Activated CD4-positive, CD25-positive, alpha-beta regulatory T cell (primary cell): ENCODE measurements at regions not wholly inside any gene's neighbourhood (a gene's known extent, or its start where the extent isn't known, plus 50 kb on each side); places are given as distances from the start of the nearest gene placed in this dataset.
"Not testable (repeated sequence)": the region's sequence is repeated elsewhere in the genome, so short reads cannot be mapped to it uniquely, and the experiment has no call there.

ENCODE experiments used
- DNase-seq, 4 experiments: peaks; one replicate each; lab custom pipeline; 2025; lab: John Stamatoyannopoulos, UW

GRCh38 chr3:5476403-5476802 lies 288.9 kb downstream of the EDEM1 start:
- no peak for DNase-seq

- DNase-seq = no peak
Observed at GRCh38 chr3:5479229-5479799, 291.8 kb downstream of the EDEM1 start.

- no peak for DNase-seq
Observed at GRCh38 chr3:5480190-5480589, 292.7 kb downstream of the EDEM1 start.

- DNase-seq = no peak
Observed at GRCh38 chr3:5485427-5485826, 297.9 kb downstream of the EDEM1 start.

- no peak for DNase-seq
Observed at GRCh38 chr3:5488771-5489170, 301.3 kb downstream of the EDEM1 start.

- DNase-seq = no peak
Observed at GRCh38 chr3:5489536-5489935, 302.0 kb downstream of the EDEM1 start.

- DNase-seq = no peak
Observed at GRCh38 chr3:5494905-5495519, 307.5 kb downstream of the EDEM1 start.

GRCh38 chr3:5497497-5497896 lies 310.0 kb downstream of the EDEM1 start:
- DNase-seq = no peak

GRCh38 chr3:5498981-5499380 lies 311.5 kb downstream of the EDEM1 start:
- no peak for DNase-seq

- no peak for DNase-seq
Observed at GRCh38 chr3:5499404-5499803, 311.9 kb downstream of the EDEM1 start.

GRCh38 chr3:5503136-5503535 lies 315.6 kb downstream of the EDEM1 start:
- no peak for DNase-seq

- no peak for DNase-seq
Observed at GRCh38 chr3:5504135-5504534, 316.6 kb downstream of the EDEM1 start.

- no peak for DNase-seq
Observed at GRCh38 chr3:5505163-5505562, 317.7 kb downstream of the EDEM1 start.

GRCh38 chr3:5505997-5506396 lies 318.5 kb downstream of the EDEM1 start:
- DNase-seq = no peak

- DNase-seq = not testable (repeated sequence)
Observed at GRCh38 chr3:5508860-5509259, 321.4 kb downstream of the EDEM1 start.

- DNase-seq = no peak
Observed at GRCh38 chr3:5510300-5510699, 322.8 kb downstream of the EDEM1 start.

- DNase-seq = no peak
Observed at GRCh38 chr3:5517921-5518320, 330.4 kb downstream of the EDEM1 start.

GRCh38 chr3:5520237-5520636 lies 332.7 kb downstream of the EDEM1 start:
- DNase-seq = no peak

GRCh38 chr3:5523125-5523524 lies 335.6 kb downstream of the EDEM1 start:
- DNase-seq = no peak

- no peak for DNase-seq
Observed at GRCh38 chr3:5531039-5531438, 343.5 kb downstream of the EDEM1 start.

- no peak for DNase-seq
Observed at GRCh38 chr3:5531741-5532290, 344.3 kb downstream of the EDEM1 start.

- DNase-seq = no peak
Observed at GRCh38 chr3:5540532-5540931, 353.0 kb downstream of the EDEM1 start.

GRCh38 chr3:5542472-5542871 lies 355.0 kb downstream of the EDEM1 start:
- DNase-seq = no peak

- DNase-seq = no peak
Observed at GRCh38 chr3:5543047-5543446, 355.5 kb downstream of the EDEM1 start.
